ENCODE measurements at regions not wholly inside any gene's neighbourhood (a gene's known extent, or its start where the extent isn't known, plus 50 kb on each side); places are given as distances from the start of the nearest gene placed in this dataset.
A peak's percentile ranks its signal among the peaks of the same experiment; 100 is the strongest.

GRCh38 chr20:6637160-6637579 lies 130.3 kb upstream of the BMP2 start:
- peaks cover 2% of the 10 kb centered on the region for H3K9me3 ChIP-seq (ENCODE audit: control insufficient read depth, insufficient read depth, low read length)
- intact Hi-C loops (cut with micrococcal nuclease) = no loop called here
- Mint-ChIP-seq H3K9me3 (peaks cover 0 to 2% of the 10 kb centered on the region in 2 donors), H3K27me3 (ENCODE audit: low read depth in 2 of 2) (peaks cover 0 to 6% of the 10 kb centered on the region in 2 donors), H3K27ac (no peak overlapping the region), H3K36me3 (no peaks in the 10 kb centered on the region), H3K4me1 (peaks cover 6 to 10% of the 10 kb centered on the region in 2 donors), H3K4me3 (no peak overlapping the region)
- no peak overlapping the region for H3K4me3 ChIP-seq (ENCODE audit: low read length)
- H3K27me3 ChIP-seq (ENCODE audit: control insufficient read depth, insufficient read depth, low read length) = no peaks in the 10 kb centered on the region
- ATAC-seq (no peak), DNase-seq (no peak)
- no peaks in the 10 kb centered on the region for H3K36me3 ChIP-seq (ENCODE audit: control insufficient read depth, insufficient read depth, low read length)
- no peak overlapping the region for H3K27ac ChIP-seq (ENCODE audit: low read length)
- no peak for TF ChIP-seq CTCF (IDR thresholded peaks at IDR 0.05)
- H3K4me1 ChIP-seq (ENCODE audit: control insufficient read depth, insufficient read depth, low read length) = peaks cover 6% of the 10 kb centered on the region

GRCh38 chr20:6636209-6637159 lies 131.0 kb upstream of the BMP2 start:
- no peak for TF ChIP-seq CTCF (IDR thresholded peaks at IDR 0.05)
- peaks cover 0 to 2% of the 10 kb centered on the region in 2 donors for H3K9me3 Mint-ChIP-seq
- no peak overlapping the region for H3K4me3 Mint-ChIP-seq
- intact Hi-C loops (cut with micrococcal nuclease) = no loop called here
- H3K36me3 Mint-ChIP-seq = no peaks in the 10 kb centered on the region
- no peak for ATAC-seq
- Histone ChIP-seq H3K4me1 (ENCODE audit: control insufficient read depth, insufficient read depth, low read length) (peaks cover 6% of the 10 kb centered on the region), H3K27me3 (ENCODE audit: control insufficient read depth, insufficient read depth, low read length) (no peaks in the 10 kb centered on the region), H3K36me3 (ENCODE audit: control insufficient read depth, insufficient read depth, low read length) (no peaks in the 10 kb centered on the region), H3K4me3 (ENCODE audit: low read length) (no peak overlapping the region), H3K27ac (ENCODE audit: low read length) (no peak overlapping the region), H3K9me3 (ENCODE audit: control insufficient read depth, insufficient read depth, low read length) (peaks cover 2% of the 10 kb centered on the region)
- H3K27me3 Mint-ChIP-seq (ENCODE audit: low read depth in 2 of 2) = peaks cover 0 to 6% of the 10 kb centered on the region in 2 donors
- no peak for DNase-seq
- WGBS (ENCODE audit: insufficient coverage) = 61% methylated on average over 7 of the region's 8 CpGs
- peaks cover 6 to 10% of the 10 kb centered on the region in 2 donors for H3K4me1 Mint-ChIP-seq
- H3K27ac Mint-ChIP-seq = no peak overlapping the region

- WGBS (ENCODE audit: insufficient coverage) = 91% methylated on average over 1 of the region's 1 CpG
- Histone ChIP-seq H3K4me1 (ENCODE audit: control insufficient read depth, insufficient read depth, low read length) (peaks cover 6% of the 10 kb centered on the region), H3K27ac (ENCODE audit: low read length) (no peak overlapping the region), H3K9me3 (ENCODE audit: control insufficient read depth, insufficient read depth, low read length) (peaks cover 2% of the 10 kb centered on the region), H3K36me3 (ENCODE audit: control insufficient read depth, insufficient read depth, low read length) (no peaks in the 10 kb centered on the region), H3K4me3 (ENCODE audit: low read length) (no peak overlapping the region), H3K27me3 (ENCODE audit: control insufficient read depth, insufficient read depth, low read length) (no peaks in the 10 kb centered on the region)
- peak; percentile 52 to 87 (median 70) for ATAC-seq
- H3K27ac Mint-ChIP-seq = peak overlapping the region; percentile 23 to 74
- H3K4me1 Mint-ChIP-seq = peaks cover 6 to 10% of the 10 kb centered on the region in 2 donors
- no peaks in the 10 kb centered on the region for H3K36me3 Mint-ChIP-seq
- H3K9me3 Mint-ChIP-seq = peaks cover 0 to 2% of the 10 kb centered on the region in 2 donors
- no peak for TF ChIP-seq CTCF (IDR thresholded peaks at IDR 0.05)
- peak overlapping the region; percentile 43 for H3K4me3 Mint-ChIP-seq
- intact Hi-C loops (cut with micrococcal nuclease) = no loop called here
- no peak for DNase-seq
- peaks cover 0 to 2% of the 10 kb centered on the region in 2 donors for H3K27me3 Mint-ChIP-seq (ENCODE audit: low read depth in 2 of 2)
Measured at GRCh38 chr20:6635034-6635736, 132.3 kb upstream of the BMP2 start.

Measured in natural killer cell (primary cell).